Heart left ventricle (tissue), 16 donors: ENCODE measurements at regions not wholly inside any gene's neighbourhood (a gene's known extent, or its start where the extent isn't known, plus 50 kb on each side); places are given as distances from the start of the nearest gene placed in this dataset.

Experiments
- ATAC-seq, 4 donors: fragments of 200-7000 bp; cut with Tn5 transposase; one replicate each; pipeline ENCODE4 v1.9.1; 2020 to 2022; ENCODE audit warnings: moderate library complexity in 4 of 4, mild to moderate bottlenecking in 3 of 4, moderate number of reproducible peaks in 1 of 4
- DNase-seq, 5 donors: peaks; one replicate each; pipeline ENCODE4 v3.0.0-alpha.2; 2020
- H3K27ac ChIP-seq, 12 donors: fragments of 200-600 bp; sonication (generic) in 4 of 12; one replicate each; pipeline versions ENCODE4 v1.5.0 to v1.8.0; 2016 to 2022; ENCODE audit warnings: mild to moderate bottlenecking in 2 of 12
- H3K27me3 ChIP-seq, 9 donors: fragments of 200-600 bp; sonication (generic) in 2 of 9; one replicate each; pipeline versions ENCODE4 v1.5.1 to v1.8.0; 2016 to 2022; ENCODE audit warnings: mild to moderate bottlenecking in 3 of 9
- H3K36me3 ChIP-seq, 9 donors: fragments of 200-600 bp; sonication (generic) in 2 of 9; one replicate each; pipeline versions ENCODE4 v1.5.0 to v1.8.0; 2018 to 2022; ENCODE audit warnings: mild to moderate bottlenecking in 2 of 9
- H3K4me1 ChIP-seq, 12 donors: fragments of 200-600 bp; sonication (generic) in 4 of 12; one replicate each; pipeline versions ENCODE4 v1.5.0 to v1.8.0; 2016 to 2022; ENCODE audit warnings: mild to moderate bottlenecking in 3 of 12
- H3K4me3 ChIP-seq, 12 donors: fragments of 200-600 bp; sonication (generic) in 4 of 12; one replicate each; pipeline versions ENCODE4 v1.5.0 to v1.8.0; 2017 to 2022; ENCODE audit warnings: mild to moderate bottlenecking in 9 of 12, moderate library complexity in 4 of 12
- H3K9me3 ChIP-seq, 12 donors: fragments of 200-600 bp; sonication (generic) in 4 of 12; one replicate each; pipeline versions ENCODE4 v1.5.0 to v1.8.0; 2016 to 2022; ENCODE audit warnings: mild to moderate bottlenecking in 1 of 12
- CTCF ChIP-seq, 12 donors: fragments of 200-600 bp; sonication (generic) in 4 of 12; IDR thresholded peaks; one replicate each; pipeline versions ENCODE4 v1.5.0 to v1.8.0; 2018 to 2022; ENCODE audit warnings: antibody characterized with exemption in 12 of 12, mild to moderate bottlenecking in 5 of 12
- POLR2A ChIP-seq, 2 donors: fragments of 450-650 bp; IDR thresholded peaks; one replicate each; pipeline ENCODE4 v1.6.1; 2017; ENCODE audit warnings: antibody characterized with exemption in 2 of 2, mild to moderate bottlenecking in 2 of 2, moderate library complexity in 2 of 2
- WGBS, 4 donors: extraction: QIAGEN DNeasy Blood & Tissue Kit in 2 of 4; methylation state at CpG; one replicate each; pipeline versions ENCODE4 v1.1.5 to v1.1.7; 2013 to 2018; 5-methylcytosine and 5-hydroxymethylcytosine counted together
- intact Hi-C, 10 donors: fragments of 100-400 bp; cut with DNase I; formaldehyde crosslinking; loops; one replicate each; pipeline versions ENCODE4 v1.11.1 to v1.14.2; 2022
- donor health status: ischemic (EF 13 %, LVEDD 7.1; RV severe dilation, severe dysfunction).
- donor health status: healthy with polysubstance abuse.
- donor health status: DM: no; HTN: yes; CAD: no.
- donor health status: DM: no; HTN: no; CAD: no.
- donor health status: ischemic (EF 25% LVEDD 6.9; RV normal size, moderate dysfunction).
- donor health status: ischemic (EF 25% LVEDD 5.7; RV mildly dilated, moderate dysfunction).
- donor health status: healthy.
- donor health status: DM: yes; HTN: yes; CAD: no.
- donor health status: ischemic (EF 35%, LVEDD 5.7; RV mildly dilated, moderate dysfunction).
- donor health status: nonischemic (EF 11% LVEDD 7.7; RV severe dilation, severe dysfunction).
- donor health status: DM: yes; HTN: yes; CAD: no.
- donor health status: PGD.
- donor health status: ischemic (EF 29% LVEDD 5.4; RV normal size, mild dysfunction).
- donor health status: nonischemic (EF 23%, LVEDD 6.1; RV moderate dilation, normal function).

- H3K27ac ChIP-seq = no peak overlapping the region
- H3K4me3 ChIP-seq = no peak overlapping the region
- H3K27me3 ChIP-seq = no peaks in the 10 kb centered on the region
- no peak for ATAC-seq
- no peak for TF ChIP-seq POLR2A (IDR thresholded peaks at IDR 0.05)
- TF ChIP-seq CTCF (IDR thresholded peaks at IDR 0.05) = no peak
- DNase-seq = no peak
- WGBS, 4 donors = 49 to 65% (median 62%) methylated on average over 3 of the region's 3 CpGs
- no peaks in the 10 kb centered on the region for H3K4me1 ChIP-seq
- no peaks in the 10 kb centered on the region for H3K36me3 ChIP-seq
- intact Hi-C loops = no loop called here
- H3K9me3 ChIP-seq = no peaks in the 10 kb centered on the region
These were observed 338.8 kb upstream of the OR4E1 start for GRCh38 chr14:22012452-22012851.

GRCh38 chr14:22011253-22011642, 337.6 kb upstream of the OR4E1 start:
- no peak overlapping the region for H3K4me3 ChIP-seq
- H3K36me3 ChIP-seq = no peaks in the 10 kb centered on the region
- peak overlapping the region in 1 of 12 donors; percentile 28 for H3K27ac ChIP-seq
- H3K9me3 ChIP-seq = no peaks in the 10 kb centered on the region
- no peaks in the 10 kb centered on the region for H3K4me1 ChIP-seq
- no peaks in the 10 kb centered on the region for H3K27me3 ChIP-seq
- 68 to 83% (median 72%) methylated on average over 2 of the region's 2 CpGs for WGBS, 4 donors
- intact Hi-C loops = no loop called here
- no peak for TF ChIP-seq CTCF (IDR thresholded peaks at IDR 0.05)
- no peak for TF ChIP-seq POLR2A (IDR thresholded peaks at IDR 0.05)
- ATAC-seq (peak in 1 of 4 donors; percentile 63), DNase-seq (no peak)

- DNase-seq = no peak
- no peaks in the 10 kb centered on the region for H3K27me3 ChIP-seq
- intact Hi-C loops = no loop called here
- no peak for TF ChIP-seq POLR2A (IDR thresholded peaks at IDR 0.05)
- TF ChIP-seq CTCF (IDR thresholded peaks at IDR 0.05) = no peak
- peak overlapping the region in 3 of 12 donors; percentile 8 to 17 (median 15) for H3K27ac ChIP-seq
- ATAC-seq = peak in 1 of 4 donors; percentile 78
- no peaks in the 10 kb centered on the region for H3K9me3 ChIP-seq
- WGBS, 4 donors = 63 to 69% (median 65%) methylated on average over 2 of the region's 2 CpGs
- H3K4me3 ChIP-seq = no peak overlapping the region
- no peaks in the 10 kb centered on the region for H3K36me3 ChIP-seq
- no peaks in the 10 kb centered on the region for H3K4me1 ChIP-seq
These were observed 337.1 kb upstream of the OR4E1 start for GRCh38 chr14:22010545-22011252.

GRCh38 chr14:22008766-22009165, 335.1 kb upstream of the OR4E1 start:
- H3K27me3 ChIP-seq = no peaks in the 10 kb centered on the region
- no peak overlapping the region for H3K27ac ChIP-seq
- no peak for ATAC-seq
- no peaks in the 10 kb centered on the region for H3K9me3 ChIP-seq
- H3K4me1 ChIP-seq = no peaks in the 10 kb centered on the region
- H3K36me3 ChIP-seq = no peaks in the 10 kb centered on the region
- intact Hi-C loops = no loop called here
- TF ChIP-seq CTCF (IDR thresholded peaks at IDR 0.05) (no peak), POLR2A (IDR thresholded peaks at IDR 0.05) (no peak)
- no peak overlapping the region for H3K4me3 ChIP-seq
- DNase-seq = no peak
- WGBS, 4 donors = 35 to 53% (median 47%) methylated on average over 1 of the region's 1 CpG
